Mesendoderm (in vitro differentiated cells): ENCODE measurements at regions not wholly inside any gene's neighbourhood (a gene's known extent, or its start where the extent isn't known, plus 50 kb on each side); places are given as distances from the start of the nearest gene placed in this dataset.
A peak's percentile ranks its signal among the peaks of the same experiment; 100 is the strongest.

Experiments used
- DNase-seq: peaks from one replicate; pipeline ENCODE4 v3.0.0; 2013
- H2AK5ac ChIP-seq: 2 replicates; pipeline ENCODE4 v1.6.1; 2013; ENCODE audit warnings: low read length, inconsistent platforms
- H2BK120ac ChIP-seq: 2 replicates; pipeline ENCODE4 v1.6.1; 2013; ENCODE audit warnings: low read depth, mild to moderate bottlenecking, low read length, moderate library complexity, mixed read lengths
- H2BK15ac ChIP-seq: replicated peaks from 2 replicates; pipeline ENCODE4 v1.6.1; 2013; ENCODE audit warnings: low read depth, mild to moderate bottlenecking, moderate library complexity
- H2BK5ac ChIP-seq: 2 replicates; pipeline ENCODE4 v1.6.1; 2013; ENCODE audit warnings: low read length, inconsistent platforms
- H3K18ac ChIP-seq: 2 replicates; pipeline ENCODE4 v1.6.1; 2013; ENCODE audit warnings: mild to moderate bottlenecking, low read length, mixed read lengths
- H3K23ac ChIP-seq: one replicate; pipeline ENCODE4 v1.6.1; 2013; ENCODE audit warnings: low read length
- H3K27ac ChIP-seq: 2 replicates; pipeline ENCODE4 v1.5.1; 2013; ENCODE audit warnings: low read depth, mild to moderate bottlenecking, inconsistent platforms, low read length, moderate library complexity
- H3K27me3 ChIP-seq: 2 replicates; pipeline ENCODE4 v1.6.1; 2013; ENCODE audit warnings: low read length, control low read depth, mild to moderate bottlenecking, inconsistent platforms; ENCODE audit not compliant: insufficient read depth, poor library complexity
- H3K36me3 ChIP-seq: 2 replicates; pipeline ENCODE4 v1.6.1; 2013; ENCODE audit warnings: low read length, inconsistent platforms; ENCODE audit not compliant: control insufficient read depth, insufficient read depth
- H3K4ac ChIP-seq: one replicate; pipeline ENCODE4 v1.6.1; 2013; ENCODE audit warnings: low read depth, mild to moderate bottlenecking, low read length, moderate library complexity
- H3K4me1 ChIP-seq: 2 replicates; pipeline ENCODE4 v1.6.1; 2013; ENCODE audit warnings: low read depth, low read length, inconsistent platforms; ENCODE audit not compliant: control insufficient read depth
- H3K4me2 ChIP-seq: 2 replicates; pipeline ENCODE4 v1.6.1; 2013; ENCODE audit warnings: low read length
- H3K4me3 ChIP-seq: 2 replicates; pipeline ENCODE4 v1.5.1; 2013; ENCODE audit warnings: mild to moderate bottlenecking, low read length
- H3K56ac ChIP-seq: one replicate; pipeline ENCODE4 v1.6.1; 2013; ENCODE audit warnings: low read length
- H3K79me1 ChIP-seq: 2 replicates; pipeline ENCODE4 v1.6.1; 2013; ENCODE audit warnings: low read length, inconsistent platforms
- H3K79me2 ChIP-seq: 2 replicates; pipeline ENCODE4 v1.6.1; 2013; ENCODE audit warnings: mild to moderate bottlenecking, low read length; ENCODE audit not compliant: control insufficient read depth, insufficient read depth
- H3K9ac ChIP-seq: 2 replicates; pipeline ENCODE4 v1.6.1; 2013; ENCODE audit warnings: low read length, inconsistent platforms
- H4K5ac ChIP-seq: one replicate; pipeline ENCODE4 v1.6.1; 2013; ENCODE audit warnings: low read length
- H4K8ac ChIP-seq: one replicate; pipeline ENCODE4 v1.6.1; 2013; ENCODE audit warnings: low read depth, mild to moderate bottlenecking, control low read depth, low read length, moderate library complexity
- WGBS: extraction: QIAGEN DNeasy Blood & Tissue Kit; methylation state at CpG from one replicate; pipeline ENCODE4 v1.1.7; 2013; ENCODE audit warnings: low lambda C conversion rate, missing lambda C conversion rate; ENCODE audit not compliant: insufficient coverage; ENCODE audit errors: extremely low coverage; 5-methylcytosine and 5-hydroxymethylcytosine counted together

GRCh38 chr6:48229841-48230240 is 118.8 kb upstream of the PTCHD4 start:
- H3K27me3 ChIP-seq: no peaks in the 10 kb centered on the region
- H3K4me3 ChIP-seq: no peak overlapping the region
- H3K27ac ChIP-seq: no peak overlapping the region
- no peak overlapping the region for H4K5ac ChIP-seq
- H3K9ac ChIP-seq: no peak overlapping the region
- H2BK15ac ChIP-seq: no peak overlapping the region
- WGBS: no CpG with 5 or more reads among the region's 2 CpGs
- H4K8ac ChIP-seq: no peak overlapping the region
- no peak overlapping the region for H3K18ac ChIP-seq
- no peaks in the 10 kb centered on the region for H3K79me1 ChIP-seq
- H3K36me3 ChIP-seq: no peaks in the 10 kb centered on the region
- no peak overlapping the region for H3K4ac ChIP-seq
- no peak overlapping the region for H2BK5ac ChIP-seq
- no peaks in the 10 kb centered on the region for H3K79me2 ChIP-seq
- no peak overlapping the region for H3K23ac ChIP-seq
- no peak for DNase-seq
- no peak overlapping the region for H2AK5ac ChIP-seq
- no peak overlapping the region for H2BK120ac ChIP-seq
- no peak overlapping the region for H3K56ac ChIP-seq
- H3K4me1 ChIP-seq: no peaks in the 10 kb centered on the region
- no peak overlapping the region for H3K4me2 ChIP-seq

GRCh38 chr6:48222241-48222640 is 111.2 kb upstream of the PTCHD4 start:
- no peak overlapping the region for H3K4ac ChIP-seq
- H3K27me3 ChIP-seq: no peaks in the 10 kb centered on the region
- H3K23ac ChIP-seq: no peak overlapping the region
- H2BK5ac ChIP-seq: no peak overlapping the region
- H2AK5ac ChIP-seq: no peak overlapping the region
- no peaks in the 10 kb centered on the region for H3K4me1 ChIP-seq
- no peak overlapping the region for H4K5ac ChIP-seq
- DNase-seq: no peak
- H3K56ac ChIP-seq: no peak overlapping the region
- no peak overlapping the region for H2BK120ac ChIP-seq
- H2BK15ac ChIP-seq: no peak overlapping the region
- H3K27ac ChIP-seq: no peak overlapping the region
- no peak overlapping the region for H3K4me3 ChIP-seq
- H3K79me2 ChIP-seq: no peaks in the 10 kb centered on the region
- H4K8ac ChIP-seq: no peak overlapping the region
- WGBS: no CpG with 5 or more reads among the region's 4 CpGs
- no peaks in the 10 kb centered on the region for H3K79me1 ChIP-seq
- H3K36me3 ChIP-seq: no peaks in the 10 kb centered on the region
- no peak overlapping the region for H3K4me2 ChIP-seq
- no peak overlapping the region for H3K9ac ChIP-seq
- H3K18ac ChIP-seq: no peak overlapping the region

GRCh38 chr6:48213076-48213788 is 102.2 kb upstream of the PTCHD4 start:
- H3K56ac ChIP-seq: no peak overlapping the region
- no CpG with 5 or more reads among the region's 8 CpGs for WGBS
- H3K18ac ChIP-seq: no peak overlapping the region
- H3K79me2 ChIP-seq: no peaks in the 10 kb centered on the region
- H2AK5ac ChIP-seq: no peak overlapping the region
- no peak overlapping the region for H3K27ac ChIP-seq
- no peak overlapping the region for H4K8ac ChIP-seq
- H2BK15ac ChIP-seq: no peak overlapping the region
- H3K4me1 ChIP-seq: no peaks in the 10 kb centered on the region
- no peak overlapping the region for H2BK5ac ChIP-seq
- no peak overlapping the region for H2BK120ac ChIP-seq
- H3K9ac ChIP-seq: no peak overlapping the region
- H3K4me2 ChIP-seq: no peak overlapping the region
- no peak overlapping the region for H4K5ac ChIP-seq
- H3K79me1 ChIP-seq: no peaks in the 10 kb centered on the region
- H3K36me3 ChIP-seq: no peaks in the 10 kb centered on the region
- H3K4ac ChIP-seq: no peak overlapping the region
- H3K23ac ChIP-seq: no peak overlapping the region
- H3K27me3 ChIP-seq: no peaks in the 10 kb centered on the region
- no peak for DNase-seq
- no peak overlapping the region for H3K4me3 ChIP-seq

GRCh38 chr6:48212501-48212900 is 101.5 kb upstream of the PTCHD4 start:
- H4K5ac ChIP-seq: no peak overlapping the region
- no CpG with 5 or more reads among the region's 3 CpGs for WGBS
- no peak overlapping the region for H2BK120ac ChIP-seq
- no peak overlapping the region for H4K8ac ChIP-seq
- no peak overlapping the region for H3K18ac ChIP-seq
- no peaks in the 10 kb centered on the region for H3K36me3 ChIP-seq
- no peaks in the 10 kb centered on the region for H3K27me3 ChIP-seq
- no peak overlapping the region for H3K56ac ChIP-seq
- no peak overlapping the region for H3K4me3 ChIP-seq
- H3K4me2 ChIP-seq: no peak overlapping the region
- no peak overlapping the region for H3K23ac ChIP-seq
- H3K4me1 ChIP-seq: no peaks in the 10 kb centered on the region
- peak; percentile 51 for DNase-seq
- no peak overlapping the region for H3K9ac ChIP-seq
- H3K4ac ChIP-seq: no peak overlapping the region
- no peak overlapping the region for H2BK5ac ChIP-seq
- no peaks in the 10 kb centered on the region for H3K79me2 ChIP-seq
- no peaks in the 10 kb centered on the region for H3K79me1 ChIP-seq
- no peak overlapping the region for H3K27ac ChIP-seq
- H2BK15ac ChIP-seq: no peak overlapping the region
- no peak overlapping the region for H2AK5ac ChIP-seq

GRCh38 chr6:48206091-48206490 is 95.1 kb upstream of the PTCHD4 start:
- Histone ChIP-seq H3K27me3 (no peaks in the 10 kb centered on the region), H2BK5ac (no peak overlapping the region), H3K9ac (no peak overlapping the region)

GRCh38 chr6:48200869-48201390 is 89.9 kb upstream of the PTCHD4 start:
- H3K4ac ChIP-seq: no peak overlapping the region
- H3K4me3 ChIP-seq: no peak overlapping the region
- no peaks in the 10 kb centered on the region for H3K4me1 ChIP-seq
- no peaks in the 10 kb centered on the region for H3K79me2 ChIP-seq
- WGBS: no CpG with 5 or more reads among the region's 3 CpGs
- no peak overlapping the region for H2BK15ac ChIP-seq
- H2BK5ac ChIP-seq: no peak overlapping the region
- no peak overlapping the region for H4K5ac ChIP-seq
- no peak overlapping the region for H3K56ac ChIP-seq
- DNase-seq: no peak
- no peaks in the 10 kb centered on the region for H3K36me3 ChIP-seq
- H3K79me1 ChIP-seq: no peaks in the 10 kb centered on the region
- no peak overlapping the region for H4K8ac ChIP-seq
- H3K4me2 ChIP-seq: no peak overlapping the region
- H3K18ac ChIP-seq: no peak overlapping the region
- H3K9ac ChIP-seq: no peak overlapping the region
- H3K23ac ChIP-seq: no peak overlapping the region
- H3K27me3 ChIP-seq: no peaks in the 10 kb centered on the region
- H2AK5ac ChIP-seq: no peak overlapping the region
- H3K27ac ChIP-seq: no peak overlapping the region
- no peak overlapping the region for H2BK120ac ChIP-seq

More at GRCh38 chr6:48206091-48206490, 95.1 kb upstream of the PTCHD4 start:
- no peak overlapping the region for H4K5ac ChIP-seq
- no peak overlapping the region for H3K18ac ChIP-seq
- no peak overlapping the region for H3K56ac ChIP-seq
- H3K23ac ChIP-seq: no peak overlapping the region
- no peak overlapping the region for H2AK5ac ChIP-seq
- H3K27ac ChIP-seq: no peak overlapping the region
- no peak for DNase-seq
- H3K79me2 ChIP-seq: no peaks in the 10 kb centered on the region
- no peak overlapping the region for H3K4me3 ChIP-seq
- H3K4me1 ChIP-seq: no peaks in the 10 kb centered on the region
- no peaks in the 10 kb centered on the region for H3K36me3 ChIP-seq
- no peak overlapping the region for H2BK120ac ChIP-seq
- H3K4me2 ChIP-seq: no peak overlapping the region
- no CpG with 5 or more reads among the region's 1 CpG for WGBS
- H4K8ac ChIP-seq: no peak overlapping the region
- H3K79me1 ChIP-seq: no peaks in the 10 kb centered on the region
- H2BK15ac ChIP-seq: no peak overlapping the region
- H3K4ac ChIP-seq: no peak overlapping the region
